GM12878 (cell line): ENCODE measurements at regions not wholly inside any gene's neighbourhood (a gene's known extent, or its start where the extent isn't known, plus 50 kb on each side); places are given as distances from the start of the nearest gene placed in this dataset.

Experiments used
- ATF3 ChIP-seq: IDR thresholded peaks from 2 replicates; pipeline ENCODE4 v1.6.1; 2011; ENCODE audit warnings: low read depth, mild to moderate bottlenecking, low read length, moderate library complexity, borderline replicate concordance; ENCODE audit errors: extremely low read depth
- POLR2AphosphoS5 ChIP-seq: IDR thresholded peaks from 2 replicates; pipeline ENCODE4 v1.6.1; 2011; ENCODE audit warnings: mild to moderate bottlenecking, low read length, inconsistent platforms

- no peak for TF ChIP-seq ATF3
- no peak for TF ChIP-seq POLR2AphosphoS5
Measured at GRCh38 chr9:105142406-105143135, 101.9 kb upstream of the SLC44A1 start.
